Left ventricle myocardium inferior (tissue), 1 donor: ENCODE measurements at regions not wholly inside any gene's neighbourhood (a gene's known extent, or its start where the extent isn't known, plus 50 kb on each side); places are given as distances from the start of the nearest gene placed in this dataset.

ENCODE experiments used
- DNase-seq: peaks from one replicate; pipeline ENCODE4 v3.0.0-alpha.2; 2020
- H3K27ac ChIP-seq: fragments of 200-600 bp; replicated peaks from 2 replicates; pipeline ENCODE4 v1.8.0; 2021
- H3K27me3 ChIP-seq: fragments of 200-600 bp; 2 replicates; pipeline ENCODE4 v1.8.0; 2021; ENCODE audit warnings: low read depth
- H3K36me3 ChIP-seq: fragments of 200-600 bp; 2 replicates; pipeline ENCODE4 v1.8.0; 2021
- H3K4me1 ChIP-seq: fragments of 200-600 bp; 2 replicates; pipeline ENCODE4 v1.8.0; 2021
- H3K4me3 ChIP-seq: fragments of 200-600 bp; 2 replicates; pipeline ENCODE4 v1.8.0; 2021; ENCODE audit warnings: mild to moderate bottlenecking, moderate library complexity
- H3K9me3 ChIP-seq: fragments of 200-600 bp; replicated peaks from 2 replicates; pipeline ENCODE4 v1.8.0; 2021
- intact Hi-C: fragments of 100-400 bp; cut with micrococcal nuclease; formaldehyde crosslinking; loops from one replicate; pipeline ENCODE4 v1.11.0; 2022
- TF ChIP-seq, protein P1 (sequence below): fragments of 200-600 bp; IDR thresholded peaks from 2 replicates; pipeline ENCODE4 v1.8.0; 2021; ENCODE audit warnings: antibody characterized with exemption, mild to moderate bottlenecking, borderline replicate concordance
- donor health status: DM: no; HTN: yes; CAD: no; lungs with severe emphysema.

DNA sequence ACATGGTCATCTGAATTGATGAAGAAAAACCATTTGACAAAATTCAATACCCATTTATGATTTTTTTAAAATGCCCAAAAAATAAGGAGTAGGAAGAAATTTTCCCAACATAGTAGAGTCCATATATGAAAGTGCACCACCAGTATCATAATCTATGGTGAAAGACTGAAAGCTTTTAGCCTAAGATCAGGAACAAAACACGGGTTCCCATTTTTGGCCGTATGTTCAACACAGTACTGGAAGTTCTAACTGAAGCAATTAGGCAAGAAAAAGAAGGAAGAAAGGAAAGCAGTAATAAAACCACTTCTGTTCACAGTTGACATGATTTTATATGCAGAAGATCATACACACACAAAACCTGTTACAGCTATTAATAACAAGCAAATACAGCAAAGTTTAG is 227.8 kb upstream of the RAB4A start:
- intact Hi-C loops = no loop called here

GRCh38 chr1:229046251-229046853 is 224.6 kb upstream of the RAB4A start:
- no peak for DNase-seq
- intact Hi-C loops = no loop called here
- TF ChIP-seq, protein P1, sequence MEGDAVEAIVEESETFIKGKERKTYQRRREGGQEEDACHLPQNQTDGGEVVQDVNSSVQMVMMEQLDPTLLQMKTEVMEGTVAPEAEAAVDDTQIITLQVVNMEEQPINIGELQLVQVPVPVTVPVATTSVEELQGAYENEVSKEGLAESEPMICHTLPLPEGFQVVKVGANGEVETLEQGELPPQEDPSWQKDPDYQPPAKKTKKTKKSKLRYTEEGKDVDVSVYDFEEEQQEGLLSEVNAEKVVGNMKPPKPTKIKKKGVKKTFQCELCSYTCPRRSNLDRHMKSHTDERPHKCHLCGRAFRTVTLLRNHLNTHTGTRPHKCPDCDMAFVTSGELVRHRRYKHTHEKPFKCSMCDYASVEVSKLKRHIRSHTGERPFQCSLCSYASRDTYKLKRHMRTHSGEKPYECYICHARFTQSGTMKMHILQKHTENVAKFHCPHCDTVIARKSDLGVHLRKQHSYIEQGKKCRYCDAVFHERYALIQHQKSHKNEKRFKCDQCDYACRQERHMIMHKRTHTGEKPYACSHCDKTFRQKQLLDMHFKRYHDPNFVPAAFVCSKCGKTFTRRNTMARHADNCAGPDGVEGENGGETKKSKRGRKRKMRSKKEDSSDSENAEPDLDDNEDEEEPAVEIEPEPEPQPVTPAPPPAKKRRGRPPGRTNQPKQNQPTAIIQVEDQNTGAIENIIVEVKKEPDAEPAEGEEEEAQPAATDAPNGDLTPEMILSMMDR = no peak
- H3K4me3 ChIP-seq = no peak overlapping the region
- H3K27me3 ChIP-seq = peaks cover 7% of the 10 kb centered on the region
- peaks cover 10% of the 10 kb centered on the region for H3K9me3 ChIP-seq
- H3K36me3 ChIP-seq = no peaks in the 10 kb centered on the region
- H3K4me1 ChIP-seq = no peaks in the 10 kb centered on the region
- H3K27ac ChIP-seq = no peak overlapping the region

More for the DNA sequence above, 227.8 kb upstream of the RAB4A start:
- H3K9me3 ChIP-seq = no peaks in the 10 kb centered on the region
- H3K36me3 ChIP-seq = no peaks in the 10 kb centered on the region
- DNase-seq = no peak
- peaks cover 30% of the 10 kb centered on the region for H3K27me3 ChIP-seq
- no peak overlapping the region for H3K27ac ChIP-seq
- H3K4me1 ChIP-seq = no peaks in the 10 kb centered on the region
- no peak overlapping the region for H3K4me3 ChIP-seq
- TF ChIP-seq, protein P1 = no peak

DNA sequence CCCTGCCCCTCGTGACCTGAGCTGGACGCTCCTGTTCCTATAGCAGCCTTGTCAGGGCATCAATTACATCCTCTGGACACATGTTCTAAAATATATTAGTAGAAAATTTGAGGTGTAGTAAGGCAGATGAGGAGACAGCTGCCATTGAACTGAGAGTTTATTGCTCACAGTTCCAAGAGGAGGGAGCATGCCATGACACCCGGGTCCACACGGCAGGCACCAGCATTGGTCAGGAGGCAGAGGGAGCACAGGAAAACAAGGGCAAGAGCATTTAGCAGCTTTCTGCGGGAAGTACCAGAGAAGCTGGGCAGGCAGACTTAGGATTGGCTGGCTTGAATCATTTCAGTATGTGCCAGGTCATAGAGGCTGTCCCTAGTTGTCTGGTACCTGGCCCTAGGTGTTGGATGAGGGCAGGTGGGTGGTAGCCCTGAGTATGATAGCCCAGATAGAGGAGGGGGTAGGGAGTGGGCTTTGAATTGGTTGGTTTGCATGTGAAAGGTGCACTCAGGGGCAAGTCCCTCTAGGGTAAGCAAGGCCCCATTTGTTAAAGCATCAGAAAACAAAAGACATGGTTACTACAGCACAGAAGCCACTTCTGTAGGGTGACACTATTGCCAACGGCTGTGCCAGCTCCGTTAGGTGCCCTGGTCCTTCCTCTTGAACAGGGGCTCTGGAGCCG is 223.6 kb upstream of the RAB4A start:
- no peaks in the 10 kb centered on the region for H3K36me3 ChIP-seq
- intact Hi-C loops = no loop called here
- H3K9me3 ChIP-seq = peaks cover 15% of the 10 kb centered on the region
- no peak overlapping the region for H3K4me3 ChIP-seq
- peaks cover under 1% of the 10 kb centered on the region for H3K27me3 ChIP-seq
- no peak for DNase-seq
- TF ChIP-seq, protein P1 = no peak
- no peak overlapping the region for H3K27ac ChIP-seq
- no peaks in the 10 kb centered on the region for H3K4me1 ChIP-seq

GRCh38 chr1:229047840-229048620 is 222.9 kb upstream of the RAB4A start:
- intact Hi-C loops = no loop called here
- Histone ChIP-seq H3K27me3 (no peaks in the 10 kb centered on the region), H3K4me3 (no peak overlapping the region), H3K4me1 (no peaks in the 10 kb centered on the region), H3K9me3 (peaks cover 15% of the 10 kb centered on the region), H3K27ac (no peak overlapping the region), H3K36me3 (no peaks in the 10 kb centered on the region)
- no peak for DNase-seq
- TF ChIP-seq, protein P1 = no peak

DNA sequence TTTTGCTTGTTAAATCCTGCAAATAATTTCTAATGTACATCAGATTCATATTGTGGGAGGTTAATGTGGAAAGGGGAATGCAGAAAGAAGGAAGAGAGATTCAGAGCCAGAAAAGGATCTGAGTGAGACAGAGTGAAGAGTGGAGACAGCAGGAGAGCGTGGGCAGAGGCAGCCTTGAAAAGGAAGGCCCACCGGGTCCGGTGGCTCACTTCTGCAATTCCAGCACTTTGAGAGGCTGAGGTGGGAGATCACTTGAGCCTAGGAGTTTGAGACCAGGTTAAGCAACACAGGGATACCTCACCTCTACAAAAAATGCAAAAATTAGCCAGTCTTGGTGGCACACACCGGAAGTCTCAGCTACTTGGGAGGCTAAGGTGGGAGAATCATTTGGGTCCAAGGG is 222.0 kb upstream of the RAB4A start:
- Histone ChIP-seq H3K27ac (no peak overlapping the region), H3K36me3 (no peaks in the 10 kb centered on the region), H3K9me3 (peaks cover 15% of the 10 kb centered on the region), H3K4me3 (no peak overlapping the region), H3K27me3 (no peaks in the 10 kb centered on the region), H3K4me1 (no peaks in the 10 kb centered on the region)
- intact Hi-C loops = no loop called here
- no peak for DNase-seq
- TF ChIP-seq, protein P1 = no peak
